GM19240 (cell line): ENCODE measurements at regions not wholly inside any gene's neighbourhood (a gene's known extent, or its start where the extent isn't known, plus 50 kb on each side); places are given as distances from the start of the nearest gene placed in this dataset.
"Not testable (repeated sequence)": the region's sequence is repeated elsewhere in the genome, so short reads cannot be mapped to it uniquely, and the experiment has no call there.

Experiments
- DNase-seq: peaks from one replicate; pipeline ENCODE4 v3.0.0; 2011; ENCODE audit warnings: low spot score; ENCODE audit not compliant: insufficient read length

DNA sequence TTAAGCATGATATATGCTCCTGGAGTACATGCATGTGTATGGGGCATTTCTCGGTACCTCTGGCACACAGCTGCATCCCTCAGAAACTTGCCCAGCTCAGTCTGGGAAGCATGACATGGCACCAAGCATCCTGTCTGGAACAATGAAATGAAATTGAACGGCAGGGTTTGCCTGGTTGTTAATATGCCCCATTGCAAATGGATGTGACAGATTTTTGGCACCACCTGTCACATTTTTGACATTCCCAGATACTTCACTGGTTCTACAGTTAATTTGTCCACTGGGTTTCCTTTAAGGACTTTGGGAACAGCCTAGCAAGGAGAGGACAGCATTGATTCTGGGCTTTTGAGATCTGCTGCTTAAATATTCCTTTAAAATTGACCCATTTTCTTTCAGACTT lies 305.8 kb downstream of the TSN start:
- no peak for DNase-seq

DNA sequence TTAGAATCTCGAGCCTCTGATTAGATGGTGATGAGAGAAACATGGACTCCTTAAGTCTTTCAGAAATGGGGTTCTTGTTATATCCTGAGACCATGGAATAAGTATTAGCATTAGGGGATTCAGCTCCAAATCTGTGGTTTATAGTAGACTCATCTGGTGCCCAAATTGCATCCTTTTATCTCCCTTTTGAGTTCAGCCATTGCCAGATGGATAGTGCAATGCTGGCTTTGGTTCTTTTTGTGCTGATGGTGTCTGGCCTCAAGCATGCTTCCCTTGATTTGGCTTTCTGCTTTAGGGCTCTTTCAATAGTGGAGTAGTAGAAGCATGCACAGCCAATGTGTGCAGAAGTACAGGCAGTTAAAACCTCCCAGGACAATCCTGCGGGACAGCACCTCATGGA lies 306.4 kb downstream of the TSN start:
- DNase-seq, result no peak

DNA sequence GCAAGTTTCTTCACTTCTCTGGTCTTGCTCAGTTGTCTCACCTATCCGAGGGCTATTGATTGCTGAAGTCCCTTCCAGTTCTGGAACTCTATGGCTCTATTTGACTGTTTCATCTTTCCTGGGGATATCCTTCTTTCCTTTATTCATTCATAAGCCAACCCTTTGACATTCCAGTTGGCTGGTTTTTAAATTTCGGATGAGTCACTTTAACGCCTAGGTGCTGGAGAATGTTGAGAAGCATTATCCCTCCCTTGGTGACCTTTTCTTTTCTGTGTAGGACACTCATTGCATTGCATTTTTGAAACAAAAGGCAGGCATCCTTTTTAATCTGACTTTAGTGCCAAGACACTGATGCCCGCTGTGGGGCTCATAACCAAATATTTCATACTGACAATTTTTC lies 307.1 kb downstream of the TSN start:
- DNase-seq, result no peak

DNA sequence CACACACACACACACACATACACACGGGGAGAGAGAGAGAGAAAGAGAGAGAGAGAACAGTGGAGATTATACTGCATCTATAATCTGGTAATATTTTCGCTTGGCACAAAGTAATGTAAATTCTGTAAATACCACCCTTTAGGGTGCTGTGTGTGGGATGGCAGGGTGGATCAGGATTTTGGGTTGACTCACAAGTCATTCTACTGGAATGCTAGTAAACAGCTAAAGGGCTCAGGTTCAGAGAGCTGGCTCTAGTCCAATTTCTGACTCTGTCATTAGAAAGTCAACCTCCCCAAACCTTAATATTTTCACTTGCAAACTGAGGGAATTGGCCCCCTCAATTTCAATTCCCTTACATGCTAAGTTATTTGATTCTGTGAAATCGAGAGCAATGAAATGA lies 308.3 kb downstream of the TSN start:
- DNase-seq, result no peak

DNA sequence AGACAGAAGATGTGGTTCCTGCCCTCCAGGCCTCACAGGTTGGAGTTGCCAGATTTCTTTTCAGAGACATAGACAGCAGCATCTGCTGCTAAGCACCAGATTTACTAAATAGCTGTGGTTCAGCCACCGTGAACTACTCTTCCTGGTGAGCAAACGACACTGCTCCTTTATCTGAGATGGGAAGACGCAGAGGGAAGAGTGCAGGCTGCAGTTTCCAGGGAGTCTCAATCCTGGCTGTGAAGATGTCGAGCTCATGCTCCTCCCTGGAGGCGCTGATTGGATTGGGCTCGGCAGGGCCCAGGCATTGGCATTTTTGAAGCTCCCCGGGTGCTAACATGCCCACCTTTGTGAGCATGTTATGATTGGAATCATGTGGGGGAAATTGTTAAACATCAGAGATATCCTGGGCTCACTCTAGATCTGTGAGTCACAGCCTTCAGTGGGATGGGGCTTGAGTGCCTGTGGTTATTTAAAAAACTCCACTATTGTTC lies 314.8 kb downstream of the TSN start:
- DNase-seq, result no peak

DNA sequence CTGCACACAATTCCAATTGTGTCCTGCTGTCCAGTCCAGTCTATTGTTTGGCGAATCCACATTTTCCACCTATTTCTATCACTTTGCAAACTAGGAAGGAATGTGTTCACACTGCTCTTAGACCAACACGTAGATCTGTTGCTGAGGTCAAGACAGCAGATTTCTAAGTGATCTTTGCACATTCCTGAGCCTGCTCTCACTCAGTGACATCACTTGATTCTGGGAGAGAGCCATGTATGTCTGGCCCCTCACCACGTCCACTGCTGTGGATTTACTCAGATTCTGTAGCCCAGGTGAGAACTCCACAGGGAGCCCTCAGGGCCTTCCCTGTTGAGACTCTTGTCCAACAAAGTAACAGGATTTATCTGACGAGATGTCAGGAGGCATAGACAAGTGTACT lies 317.2 kb downstream of the TSN start:
- no peak for DNase-seq

DNA sequence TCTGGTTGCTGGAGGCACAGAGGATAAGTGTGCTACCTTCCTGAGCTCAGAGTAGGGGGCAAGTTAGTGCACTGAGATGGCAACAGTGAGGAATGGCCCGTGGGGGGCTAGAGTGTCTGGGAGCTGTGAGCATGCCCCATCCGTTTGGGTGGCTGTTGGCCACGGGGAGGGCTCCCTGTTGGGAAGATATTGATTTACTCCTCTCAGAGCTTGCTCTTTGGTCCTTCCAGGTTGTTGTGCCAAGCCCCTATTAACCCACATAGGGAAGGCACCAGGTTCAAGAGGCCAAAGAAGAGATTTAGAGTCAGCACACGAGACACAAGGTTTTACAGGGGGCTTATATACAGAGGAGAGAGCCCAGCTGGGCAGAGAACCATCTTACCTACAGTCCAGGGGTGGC lies 318.8 kb downstream of the TSN start:
- DNase-seq, result no peak

DNA sequence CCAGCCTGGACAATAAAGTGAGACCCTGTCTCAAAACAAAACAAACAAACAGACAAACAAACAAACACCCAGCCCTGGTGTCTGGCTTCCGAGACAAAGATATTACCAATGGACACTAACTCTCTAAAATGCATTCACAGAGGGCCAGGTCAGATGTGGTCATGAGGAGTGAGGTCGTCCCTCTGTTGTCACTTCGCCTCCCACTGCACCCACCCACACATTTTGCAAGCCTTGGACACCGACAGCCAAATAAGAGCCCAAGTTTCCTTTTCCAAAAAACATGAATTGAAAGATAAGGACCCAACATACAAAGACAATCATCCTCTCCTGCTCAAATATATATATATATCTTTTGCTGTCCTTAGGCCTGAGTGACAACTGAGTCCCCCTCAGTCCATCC lies 319.9 kb downstream of the TSN start:
- DNase-seq, result no peak

DNA sequence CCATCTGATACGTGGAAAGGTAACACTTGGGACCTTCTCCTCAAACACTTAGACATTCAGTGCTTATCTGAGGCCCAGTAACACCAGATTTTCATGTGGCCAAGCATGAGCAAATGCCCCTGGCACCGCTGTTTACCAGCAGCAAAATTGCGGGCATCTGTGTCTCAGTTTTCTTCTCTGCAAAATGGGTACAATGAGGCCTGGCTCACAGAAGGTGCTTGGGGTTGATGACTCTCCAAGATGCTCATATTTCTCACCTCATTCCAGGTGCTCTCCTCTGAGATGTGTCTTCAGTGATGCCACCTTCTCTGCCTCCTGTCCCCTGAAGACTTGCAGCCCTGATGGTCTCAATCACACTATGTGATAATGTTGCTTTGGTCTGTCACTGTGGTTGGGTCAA lies 321.7 kb downstream of the TSN start:
- no peak for DNase-seq

DNA sequence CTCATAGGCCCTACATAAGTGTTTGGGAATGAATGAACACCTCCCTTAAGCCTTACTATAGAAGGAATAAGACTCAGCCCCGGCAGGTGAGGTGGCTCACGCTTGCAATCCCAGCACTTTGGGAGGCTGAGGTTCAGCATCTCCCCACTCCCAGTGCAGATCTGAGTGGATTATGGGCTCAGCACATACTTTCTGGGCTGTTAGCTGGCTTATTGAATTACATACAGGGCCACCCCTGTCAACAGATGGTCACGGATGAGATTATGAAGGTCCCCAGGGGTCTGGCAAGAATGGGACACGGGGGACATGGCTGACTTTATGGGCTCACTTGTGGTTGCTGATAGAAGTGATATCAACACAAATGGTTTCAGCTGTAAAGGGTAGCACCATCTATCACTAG lies 322.3 kb downstream of the TSN start:
- no peak for DNase-seq

DNA sequence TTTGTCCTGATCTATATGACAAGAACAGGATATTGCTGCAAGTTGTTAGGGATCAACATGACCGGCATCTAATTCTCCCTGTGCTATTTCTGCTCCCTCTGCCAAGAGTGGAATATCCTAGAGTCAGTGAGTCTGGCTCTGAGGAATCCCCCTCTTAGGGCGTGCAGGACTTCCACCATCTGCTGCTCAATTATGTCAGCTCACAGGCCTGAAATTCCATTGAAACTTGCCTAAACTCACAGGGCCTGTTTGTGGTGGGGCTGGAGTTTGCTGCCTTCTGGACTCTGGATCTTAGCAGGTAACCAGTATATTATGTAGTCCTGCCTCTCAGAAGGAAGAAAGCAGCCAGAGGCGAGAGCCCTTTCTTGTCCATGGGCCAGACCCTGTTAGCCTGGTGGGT lies 323.0 kb downstream of the TSN start:
- no peak for DNase-seq

DNA sequence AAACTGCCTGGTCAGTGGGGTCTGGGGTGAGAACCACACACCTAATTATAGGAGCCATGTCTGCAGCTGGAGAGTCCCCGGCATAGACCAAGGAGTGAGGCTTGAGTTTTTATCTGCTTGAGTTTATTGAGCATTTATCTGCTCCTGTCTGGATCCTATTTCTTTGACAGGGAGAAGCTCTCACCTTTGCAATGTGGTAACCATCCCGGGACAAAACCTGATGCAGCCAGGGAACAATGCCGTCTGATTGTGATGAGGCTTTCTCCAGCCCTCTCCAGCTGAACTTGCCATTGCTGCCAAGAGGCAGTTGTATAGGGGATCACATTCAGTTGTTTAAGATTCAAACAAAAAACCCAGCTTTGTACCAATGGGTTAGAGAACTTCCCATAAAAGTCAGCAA lies 324.4 kb downstream of the TSN start:
- no peak for DNase-seq

DNA sequence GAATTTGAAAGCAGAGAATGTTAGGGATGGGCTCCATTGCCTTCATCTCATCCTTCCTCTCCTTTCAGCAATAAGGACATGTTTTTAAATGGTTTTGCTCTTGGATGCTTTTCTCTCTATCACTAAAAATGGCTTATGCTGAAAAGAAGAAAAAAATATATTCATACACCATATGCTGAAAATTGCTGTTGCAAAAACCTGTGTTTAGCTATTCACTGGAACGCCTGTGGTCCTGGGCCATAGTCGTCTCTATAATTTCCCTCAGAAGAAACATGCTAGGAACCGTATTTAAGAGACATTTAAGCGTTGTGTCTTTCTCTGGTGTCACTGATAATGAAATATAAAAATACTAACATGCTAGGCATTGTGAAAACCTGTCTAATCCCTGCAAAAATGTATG lies 324.9 kb downstream of the TSN start:
- DNase-seq, result no peak

DNA sequence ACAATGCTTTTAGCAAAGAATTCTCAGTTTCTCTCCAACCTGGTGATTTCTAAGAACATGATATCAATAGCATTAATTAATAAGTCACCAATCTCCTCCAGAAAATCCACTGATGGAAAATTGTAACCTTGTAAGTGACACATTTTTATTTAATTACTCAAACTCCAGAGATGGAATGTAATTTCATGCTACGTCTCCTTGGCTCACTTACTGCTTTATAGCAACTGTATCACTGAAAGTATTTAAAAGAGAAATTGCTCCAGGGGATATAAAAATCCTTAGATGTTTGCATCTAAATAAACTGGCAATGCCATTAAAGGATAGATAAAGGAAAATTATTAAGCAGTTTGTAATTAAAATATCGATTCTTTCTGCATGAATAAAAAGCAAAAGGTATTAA lies 325.4 kb downstream of the TSN start:
- no peak for DNase-seq

DNA sequence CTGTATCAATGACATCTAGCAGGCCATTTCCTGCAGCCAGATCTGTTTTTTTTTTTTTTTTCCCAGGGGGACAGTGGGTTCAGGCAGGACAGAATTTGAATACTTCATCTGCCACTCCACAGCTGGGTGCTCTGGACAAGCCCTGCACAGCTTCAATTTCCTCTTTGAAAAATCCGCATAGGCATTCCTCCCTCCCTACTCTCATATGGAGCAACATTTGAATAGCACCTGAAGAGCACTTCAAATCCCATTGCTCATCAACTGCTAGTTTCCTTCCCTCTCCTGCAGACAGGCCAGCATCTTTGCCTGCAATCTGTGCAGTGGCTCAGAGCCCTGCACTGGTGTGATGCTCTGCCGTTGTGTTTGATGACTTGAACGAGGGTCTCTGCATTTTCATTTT lies 326.3 kb downstream of the TSN start:
- no peak for DNase-seq

DNA sequence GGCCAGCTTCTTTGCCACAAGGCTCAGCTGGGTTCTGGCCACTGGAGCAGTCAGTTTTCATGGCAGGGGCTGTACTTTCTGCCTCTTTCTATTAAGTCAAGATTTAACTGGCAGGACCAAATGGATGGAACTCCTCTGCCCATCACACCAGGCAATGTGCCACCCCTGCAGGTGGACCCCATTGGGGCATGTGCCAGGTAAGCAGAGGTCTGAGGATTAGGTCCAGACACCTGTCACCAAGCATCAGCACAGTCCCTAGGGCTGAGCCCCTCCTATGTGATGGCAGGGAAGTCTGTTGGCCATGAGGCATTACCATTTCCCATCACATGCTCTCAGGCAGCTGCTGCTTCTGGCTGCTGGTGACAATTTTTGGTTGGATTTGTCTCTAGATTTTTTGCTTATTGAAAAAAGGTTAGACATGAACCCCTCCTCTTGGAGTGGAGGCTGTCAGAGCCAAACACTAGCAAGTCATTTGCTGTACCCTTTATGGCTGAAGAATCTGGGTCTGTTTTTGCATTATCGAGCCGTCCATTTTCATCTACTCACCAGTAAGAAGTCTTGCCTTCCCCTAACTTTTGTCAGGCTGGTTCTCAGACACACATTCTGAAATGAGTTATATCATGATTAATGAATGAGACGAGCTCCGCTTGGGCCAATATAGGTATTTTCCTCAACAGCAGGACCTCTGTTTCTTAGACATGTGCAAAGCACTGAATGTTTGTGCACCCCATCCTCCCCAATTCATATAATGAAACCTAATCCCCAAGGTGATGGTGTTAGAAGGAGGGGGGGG lies 328.0 kb downstream of the TSN start:
- DNase-seq, result no peak

DNA sequence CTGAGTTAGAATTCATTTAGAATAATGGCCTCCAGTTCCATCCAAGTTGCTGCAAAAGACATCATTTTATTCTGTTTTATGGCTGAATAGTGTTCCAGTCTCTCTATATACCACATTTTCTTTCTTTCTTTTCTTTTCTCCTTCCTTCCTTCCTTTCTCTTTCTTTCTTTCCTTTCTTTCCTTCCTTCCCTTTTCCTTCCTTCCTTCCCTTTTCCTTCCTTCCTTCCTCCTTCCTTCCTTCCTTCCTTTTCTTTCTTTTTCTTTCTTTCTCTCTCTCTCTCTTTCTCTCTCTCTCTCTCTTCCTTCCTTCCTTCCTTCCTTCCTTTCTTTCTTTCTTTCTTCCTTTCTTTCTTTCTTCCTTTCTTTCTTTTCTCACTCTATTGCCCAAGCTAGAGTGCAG lies 330.2 kb downstream of the TSN start:
- not testable (repeated sequence) for DNase-seq

DNA sequence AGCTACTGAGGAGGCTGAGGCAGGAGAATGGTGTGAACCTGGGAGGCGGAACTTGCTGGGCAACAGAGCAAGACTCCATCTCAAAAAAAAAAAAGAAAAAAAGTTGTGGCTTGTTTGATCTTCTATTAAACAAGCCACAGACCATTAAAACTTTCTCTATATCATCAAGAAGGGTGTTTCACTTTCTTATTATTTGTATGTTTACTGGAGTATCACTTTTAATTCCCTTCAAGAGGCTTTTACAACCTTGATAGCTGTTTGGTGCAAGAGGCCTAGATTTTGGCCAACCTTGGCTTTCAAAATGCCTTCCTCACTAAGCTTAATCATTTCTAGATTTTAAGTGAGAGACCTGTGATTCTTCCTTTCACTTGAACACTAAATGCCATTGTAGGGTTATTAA lies 339.1 kb downstream of the TSN start:
- DNase-seq, result no peak

DNA sequence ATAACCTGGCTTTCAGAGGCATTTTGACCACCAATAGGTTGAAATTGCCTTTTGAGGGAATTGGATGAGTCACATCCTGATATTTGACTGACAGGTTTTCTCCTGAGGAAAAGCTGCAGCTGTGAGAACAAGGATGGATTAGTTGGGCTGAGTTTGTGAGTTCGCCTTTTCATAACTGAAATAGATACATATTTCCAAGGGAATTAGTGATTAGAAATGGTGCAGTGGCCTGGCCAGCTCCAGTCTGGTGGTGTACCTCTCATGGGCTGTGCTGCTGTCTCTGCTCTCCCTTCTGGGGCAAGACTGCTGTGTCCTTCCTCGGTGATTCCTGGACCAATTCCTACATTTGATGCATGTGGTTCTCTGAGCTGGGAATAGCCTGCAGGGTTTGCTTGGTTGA lies 341.3 kb downstream of the TSN start:
- DNase-seq, result no peak

DNA sequence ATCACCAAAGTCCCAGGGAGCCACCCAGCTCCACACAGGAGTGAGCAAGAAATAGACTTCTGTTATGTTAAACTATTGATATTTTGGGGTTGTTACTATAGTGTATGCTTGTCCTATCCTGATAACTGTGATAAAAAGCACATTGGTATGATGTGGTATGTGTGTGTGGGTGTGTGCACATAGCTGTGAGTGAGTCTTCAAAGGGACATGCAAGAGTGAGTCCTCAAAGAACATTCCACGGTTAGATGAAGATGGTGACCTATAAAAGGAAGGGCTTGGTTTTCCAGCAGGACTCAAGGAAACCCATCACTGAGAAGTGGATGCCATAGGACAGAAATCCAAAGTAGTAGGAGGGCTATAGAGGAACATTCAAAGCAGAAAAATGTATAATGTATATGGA lies 342.9 kb downstream of the TSN start:
- no peak for DNase-seq

DNA sequence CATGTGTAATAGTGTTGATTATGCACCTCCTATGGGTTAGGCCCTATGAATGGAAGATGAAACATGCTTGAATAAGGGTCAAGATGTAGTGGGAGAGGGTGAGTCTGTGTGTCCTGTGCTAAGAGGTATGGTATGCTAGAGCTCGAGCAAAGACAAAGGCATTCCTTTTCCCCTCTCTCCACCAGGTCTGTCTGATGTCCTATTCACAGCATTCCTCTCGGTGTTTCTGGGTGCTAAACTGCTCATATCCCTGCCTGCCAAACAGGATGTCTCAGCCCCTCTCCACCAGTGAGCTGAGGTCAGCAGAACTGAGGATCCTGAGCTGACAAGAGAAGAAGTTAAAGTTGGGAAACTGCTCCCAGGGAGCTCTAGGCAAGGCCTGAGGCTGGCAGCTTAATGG lies 344.9 kb downstream of the TSN start:
- no peak for DNase-seq

DNA sequence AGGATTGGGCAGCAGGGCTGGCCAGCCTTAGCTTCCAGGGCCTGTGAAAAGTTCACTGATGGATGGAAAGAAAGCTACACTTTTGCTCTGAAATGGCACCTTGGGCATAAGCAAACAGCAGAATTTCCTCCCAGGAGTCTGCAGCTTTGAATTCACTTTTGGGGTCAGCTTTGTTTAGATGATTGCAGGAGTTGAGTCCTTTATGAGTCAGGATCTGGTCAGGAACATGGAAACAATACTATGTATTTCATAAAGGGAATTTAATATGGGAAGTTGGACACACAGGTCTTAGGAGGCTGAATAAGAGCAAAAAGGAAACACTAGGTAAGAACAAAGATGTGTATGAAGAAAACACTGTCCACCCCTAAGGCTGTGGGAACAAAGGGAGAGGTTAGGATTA lies 345.3 kb downstream of the TSN start:
- no peak for DNase-seq

DNA sequence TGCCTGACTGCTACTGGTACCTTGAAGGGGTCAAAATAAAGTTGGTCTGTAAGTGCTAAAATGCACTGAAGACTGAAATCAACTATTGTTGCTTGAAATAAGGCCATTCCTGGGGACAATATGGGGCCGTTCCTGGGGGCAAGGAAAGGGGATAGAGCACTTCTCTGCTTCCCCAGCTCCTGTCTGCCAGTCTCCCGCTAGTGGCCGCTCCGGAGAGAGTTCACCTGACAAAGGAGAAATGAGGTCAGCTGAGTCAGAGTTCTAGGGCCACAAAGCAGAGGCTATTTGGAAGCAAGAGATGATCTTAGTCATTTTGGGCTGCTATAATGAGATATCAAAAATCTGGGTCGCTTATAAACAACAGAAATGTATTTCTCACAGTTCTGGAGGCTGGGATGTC lies 345.9 kb downstream of the TSN start:
- DNase-seq, result no peak
